ENCODE measurements at regions not wholly inside any gene's neighbourhood (a gene's known extent, or its start where the extent isn't known, plus 50 kb on each side); places are given as distances from the start of the nearest gene placed in this dataset.
"Not testable (repeated sequence)": the region's sequence is repeated elsewhere in the genome, so short reads cannot be mapped to it uniquely, and the experiment has no call there.

DNA sequence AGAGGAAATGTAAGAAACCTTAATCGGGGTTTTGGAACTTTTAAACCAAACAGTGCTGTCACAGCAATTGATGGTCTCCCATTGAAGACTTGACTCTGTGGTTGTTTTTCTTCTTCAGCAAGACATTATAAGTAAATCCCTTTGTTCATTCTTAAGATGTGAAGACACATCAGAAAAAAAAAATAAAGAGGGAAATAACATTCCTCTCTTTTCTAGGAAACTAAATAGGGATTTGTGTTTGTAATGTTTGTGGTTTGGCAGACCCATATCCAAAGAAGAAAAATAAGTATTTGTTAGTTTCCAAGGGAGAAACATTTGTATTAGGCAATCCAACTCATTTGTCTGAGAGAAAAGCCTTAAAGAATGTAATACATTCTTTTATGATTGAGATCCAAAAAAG is 359.9 kb downstream of the DSC3 start:
- TF ChIP-seq SNAI2 (CRISPR knock-in tag; IDR thresholded peaks at IDR 0.05): no peak
- TF ChIP-seq OSR1 (CRISPR knock-in tag; IDR thresholded peaks at IDR 0.05): no peak
- TF ChIP-seq, protein P1, sequence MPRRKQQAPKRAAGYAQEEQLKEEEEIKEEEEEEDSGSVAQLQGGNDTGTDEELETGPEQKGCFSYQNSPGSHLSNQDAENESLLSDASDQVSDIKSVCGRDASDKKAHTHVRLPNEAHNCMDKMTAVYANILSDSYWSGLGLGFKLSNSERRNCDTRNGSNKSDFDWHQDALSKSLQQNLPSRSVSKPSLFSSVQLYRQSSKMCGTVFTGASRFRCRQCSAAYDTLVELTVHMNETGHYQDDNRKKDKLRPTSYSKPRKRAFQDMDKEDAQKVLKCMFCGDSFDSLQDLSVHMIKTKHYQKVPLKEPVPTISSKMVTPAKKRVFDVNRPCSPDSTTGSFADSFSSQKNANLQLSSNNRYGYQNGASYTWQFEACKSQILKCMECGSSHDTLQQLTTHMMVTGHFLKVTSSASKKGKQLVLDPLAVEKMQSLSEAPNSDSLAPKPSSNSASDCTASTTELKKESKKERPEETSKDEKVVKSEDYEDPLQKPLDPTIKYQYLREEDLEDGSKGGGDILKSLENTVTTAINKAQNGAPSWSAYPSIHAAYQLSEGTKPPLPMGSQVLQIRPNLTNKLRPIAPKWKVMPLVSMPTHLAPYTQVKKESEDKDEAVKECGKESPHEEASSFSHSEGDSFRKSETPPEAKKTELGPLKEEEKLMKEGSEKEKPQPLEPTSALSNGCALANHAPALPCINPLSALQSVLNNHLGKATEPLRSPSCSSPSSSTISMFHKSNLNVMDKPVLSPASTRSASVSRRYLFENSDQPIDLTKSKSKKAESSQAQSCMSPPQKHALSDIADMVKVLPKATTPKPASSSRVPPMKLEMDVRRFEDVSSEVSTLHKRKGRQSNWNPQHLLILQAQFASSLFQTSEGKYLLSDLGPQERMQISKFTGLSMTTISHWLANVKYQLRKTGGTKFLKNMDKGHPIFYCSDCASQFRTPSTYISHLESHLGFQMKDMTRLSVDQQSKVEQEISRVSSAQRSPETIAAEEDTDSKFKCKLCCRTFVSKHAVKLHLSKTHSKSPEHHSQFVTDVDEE (CRISPR knock-in tag; IDR thresholded peaks at IDR 0.05): no peak
- TF ChIP-seq, protein P2, sequence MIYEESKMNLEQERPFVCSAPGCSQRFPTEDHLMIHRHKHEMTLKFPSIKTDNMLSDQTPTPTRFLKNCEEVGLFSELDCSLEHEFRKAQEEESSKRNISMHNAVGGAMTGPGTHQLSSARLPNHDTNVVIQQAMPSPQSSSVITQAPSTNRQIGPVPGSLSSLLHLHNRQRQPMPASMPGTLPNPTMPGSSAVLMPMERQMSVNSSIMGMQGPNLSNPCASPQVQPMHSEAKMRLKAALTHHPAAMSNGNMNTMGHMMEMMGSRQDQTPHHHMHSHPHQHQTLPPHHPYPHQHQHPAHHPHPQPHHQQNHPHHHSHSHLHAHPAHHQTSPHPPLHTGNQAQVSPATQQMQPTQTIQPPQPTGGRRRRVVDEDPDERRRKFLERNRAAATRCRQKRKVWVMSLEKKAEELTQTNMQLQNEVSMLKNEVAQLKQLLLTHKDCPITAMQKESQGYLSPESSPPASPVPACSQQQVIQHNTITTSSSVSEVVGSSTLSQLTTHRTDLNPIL (CRISPR knock-in tag; IDR thresholded peaks at IDR 0.05; ENCODE audit: low read depth): no peak
- no peak for TF ChIP-seq TOX (CRISPR knock-in tag; IDR thresholded peaks at IDR 0.05; ENCODE audit: borderline replicate concordance)
- TF ChIP-seq ZNF70 (CRISPR knock-in tag; IDR thresholded peaks at IDR 0.05): no peak
- no peak for TF ChIP-seq ZC3H10 (CRISPR knock-in tag; IDR thresholded peaks at IDR 0.05)
- ATAC-seq: no peak

DNA sequence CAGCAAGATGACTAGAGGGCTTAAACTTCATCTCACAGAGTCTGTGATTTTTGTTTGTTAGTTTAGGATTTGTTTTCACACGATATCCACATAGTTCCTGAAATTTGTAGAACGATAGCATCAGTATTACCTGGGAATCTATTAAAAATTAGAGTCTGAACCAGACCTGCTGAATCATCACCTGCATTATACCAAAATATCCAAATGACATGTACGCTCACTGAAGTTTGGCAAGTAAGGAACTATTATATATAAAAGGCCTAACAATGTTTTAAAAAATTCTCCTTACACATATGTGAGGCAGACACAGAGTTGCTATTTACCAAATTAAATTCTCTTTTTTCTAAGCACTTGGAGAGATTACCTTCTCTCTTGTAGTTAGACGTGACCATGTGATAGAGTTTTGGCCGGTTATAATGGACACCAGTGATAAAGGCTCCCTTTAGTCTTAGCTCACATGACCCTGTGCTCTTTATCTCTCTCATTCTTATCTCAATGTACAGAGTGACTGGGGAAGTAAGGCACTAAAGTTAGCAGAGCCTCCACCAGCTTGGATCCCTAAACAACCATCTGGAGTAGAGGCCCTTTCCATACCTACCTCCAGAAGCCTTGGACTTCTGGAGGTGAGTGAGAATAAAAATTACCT is 363.1 kb downstream of the DSC3 start:
- TF ChIP-seq ISL1 (CRISPR knock-in tag; IDR thresholded peaks at IDR 0.05): no peak
- TF ChIP-seq, protein P3, sequence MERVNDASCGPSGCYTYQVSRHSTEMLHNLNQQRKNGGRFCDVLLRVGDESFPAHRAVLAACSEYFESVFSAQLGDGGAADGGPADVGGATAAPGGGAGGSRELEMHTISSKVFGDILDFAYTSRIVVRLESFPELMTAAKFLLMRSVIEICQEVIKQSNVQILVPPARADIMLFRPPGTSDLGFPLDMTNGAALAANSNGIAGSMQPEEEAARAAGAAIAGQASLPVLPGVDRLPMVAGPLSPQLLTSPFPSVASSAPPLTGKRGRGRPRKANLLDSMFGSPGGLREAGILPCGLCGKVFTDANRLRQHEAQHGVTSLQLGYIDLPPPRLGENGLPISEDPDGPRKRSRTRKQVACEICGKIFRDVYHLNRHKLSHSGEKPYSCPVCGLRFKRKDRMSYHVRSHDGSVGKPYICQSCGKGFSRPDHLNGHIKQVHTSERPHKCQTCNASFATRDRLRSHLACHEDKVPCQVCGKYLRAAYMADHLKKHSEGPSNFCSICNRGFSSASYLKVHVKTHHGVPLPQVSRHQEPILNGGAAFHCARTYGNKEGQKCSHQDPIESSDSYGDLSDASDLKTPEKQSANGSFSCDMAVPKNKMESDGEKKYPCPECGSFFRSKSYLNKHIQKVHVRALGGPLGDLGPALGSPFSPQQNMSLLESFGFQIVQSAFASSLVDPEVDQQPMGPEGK (CRISPR knock-in tag; IDR thresholded peaks at IDR 0.05; ENCODE audit: borderline replicate concordance): no peak
- no peak for TF ChIP-seq ESRRG (CRISPR knock-in tag; IDR thresholded peaks at IDR 0.05)
- no peak for TF ChIP-seq ZNF70 (CRISPR knock-in tag; IDR thresholded peaks at IDR 0.05)
- TF ChIP-seq ZNF565 (CRISPR knock-in tag; conservative IDR thresholded peaks at IDR 0.05; ENCODE audit: low read depth): no peak
- TF ChIP-seq, protein P2 (CRISPR knock-in tag; IDR thresholded peaks at IDR 0.05; ENCODE audit: low read depth): no peak
- no peak for TF ChIP-seq CSDC2 (CRISPR knock-in tag; IDR thresholded peaks at IDR 0.05)
- TF ChIP-seq, protein P4, sequence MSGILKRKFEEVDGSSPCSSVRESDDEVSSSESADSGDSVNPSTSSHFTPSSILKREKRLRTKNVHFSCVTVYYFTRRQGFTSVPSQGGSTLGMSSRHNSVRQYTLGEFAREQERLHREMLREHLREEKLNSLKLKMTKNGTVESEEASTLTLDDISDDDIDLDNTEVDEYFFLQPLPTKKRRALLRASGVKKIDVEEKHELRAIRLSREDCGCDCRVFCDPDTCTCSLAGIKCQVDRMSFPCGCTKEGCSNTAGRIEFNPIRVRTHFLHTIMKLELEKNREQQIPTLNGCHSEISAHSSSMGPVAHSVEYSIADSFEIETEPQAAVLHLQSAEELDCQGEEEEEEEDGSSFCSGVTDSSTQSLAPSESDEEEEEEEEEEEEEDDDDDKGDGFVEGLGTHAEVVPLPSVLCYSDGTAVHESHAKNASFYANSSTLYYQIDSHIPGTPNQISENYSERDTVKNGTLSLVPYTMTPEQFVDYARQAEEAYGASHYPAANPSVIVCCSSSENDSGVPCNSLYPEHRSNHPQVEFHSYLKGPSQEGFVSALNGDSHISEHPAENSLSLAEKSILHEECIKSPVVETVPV (CRISPR knock-in tag; IDR thresholded peaks at IDR 0.05): no peak
- TF ChIP-seq PPARA (CRISPR knock-in tag; IDR thresholded peaks at IDR 0.05; ENCODE audit: borderline replicate concordance): no peak
- TF ChIP-seq ZNF8 (CRISPR knock-in tag; IDR thresholded peaks at IDR 0.05): no peak
- no peak for ATAC-seq

DNA sequence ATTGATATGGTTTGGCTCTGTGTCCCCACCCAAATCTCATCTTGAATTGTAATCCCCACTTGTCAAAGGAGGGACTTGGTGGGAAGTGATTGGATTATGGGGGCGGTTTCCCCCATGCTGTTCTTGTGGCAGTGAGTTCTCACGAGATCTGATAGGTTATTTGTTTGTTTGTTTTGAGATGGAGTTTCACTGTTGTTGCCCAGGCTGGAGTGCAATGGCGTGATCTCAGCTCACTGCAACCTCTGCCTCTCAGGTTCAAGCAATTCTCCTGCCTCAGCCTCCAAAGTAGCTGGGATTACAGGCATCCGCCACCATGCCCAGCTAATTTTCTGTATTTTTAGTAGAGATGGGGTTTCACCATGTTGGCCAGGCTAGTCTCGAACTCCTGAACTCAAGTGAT is 364.7 kb downstream of the DSC3 start:
- ATAC-seq: not testable (repeated sequence)

DNA sequence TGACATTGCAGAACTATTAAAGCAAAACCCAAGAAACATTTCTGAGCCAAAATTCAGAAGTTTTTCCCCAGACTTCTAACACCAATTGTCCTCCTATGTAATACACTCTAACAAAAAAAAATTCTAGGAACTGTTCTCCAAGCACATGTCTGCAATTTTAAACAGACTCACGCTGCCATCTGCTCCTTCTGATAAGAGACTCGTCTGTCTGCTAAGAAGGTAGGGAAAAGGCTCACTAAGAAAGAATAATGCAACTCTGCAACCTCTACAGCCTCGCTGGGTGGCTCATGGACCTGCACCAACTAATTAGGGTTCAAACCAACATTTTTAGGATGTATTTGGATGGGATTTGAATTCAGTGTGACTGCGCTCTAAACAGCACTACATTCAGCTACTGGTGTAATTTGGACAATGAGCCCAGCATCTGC is 366.5 kb downstream of the DSC3 start:
- no peak for TF ChIP-seq ARNTL (CRISPR knock-in tag; IDR thresholded peaks at IDR 0.05; ENCODE audit: borderline replicate concordance, low read depth)
- TF ChIP-seq CSDC2 (CRISPR knock-in tag; IDR thresholded peaks at IDR 0.05): no peak
- no peak for TF ChIP-seq TCF4 (CRISPR knock-in tag; IDR thresholded peaks at IDR 0.05; ENCODE audit: borderline replicate concordance)
- no peak for TF ChIP-seq ZNF8 (CRISPR knock-in tag; IDR thresholded peaks at IDR 0.05)
- TF ChIP-seq TOX (CRISPR knock-in tag; IDR thresholded peaks at IDR 0.05; ENCODE audit: borderline replicate concordance): no peak
- ATAC-seq: no peak

DNA sequence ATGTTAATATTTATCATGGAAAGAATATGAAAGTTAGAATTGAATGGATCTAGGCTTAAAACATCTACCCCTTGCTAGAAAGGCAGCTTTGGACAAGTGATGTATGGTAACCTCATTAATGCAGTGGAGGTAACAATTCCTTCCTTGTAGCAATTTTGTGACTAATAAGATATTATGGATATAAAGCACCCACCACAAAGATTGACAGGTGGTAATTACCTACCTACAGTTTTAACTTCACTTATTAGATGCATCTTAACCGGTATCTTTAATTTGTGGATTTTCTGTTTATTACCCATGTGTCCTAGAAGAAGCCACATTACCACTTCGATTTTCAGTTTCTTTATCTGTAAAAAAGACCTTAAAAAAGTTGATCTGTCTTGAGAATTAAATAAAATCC is 367.0 kb downstream of the DSC3 start:
- no peak for ATAC-seq
- TF ChIP-seq ISL1 (CRISPR knock-in tag; IDR thresholded peaks at IDR 0.05) (no peak), ZFP30 (CRISPR knock-in tag; IDR thresholded peaks at IDR 0.05) (no peak), ZFP3 (CRISPR knock-in tag; IDR thresholded peaks at IDR 0.05) (no peak), PPARA (CRISPR knock-in tag; IDR thresholded peaks at IDR 0.05; ENCODE audit: borderline replicate concordance) (no peak)

All from SK-N-SH treated with all-trans-retinoic acid at 6 μM for 48 hours (cell line).